ENCODE measurements at regions not wholly inside any gene's neighbourhood (a gene's known extent, or its start where the extent isn't known, plus 50 kb on each side); places are given as distances from the start of the nearest gene placed in this dataset.
"Not testable (repeated sequence)": the region's sequence is repeated elsewhere in the genome, so short reads cannot be mapped to it uniquely, and the experiment has no call there.

DNA sequence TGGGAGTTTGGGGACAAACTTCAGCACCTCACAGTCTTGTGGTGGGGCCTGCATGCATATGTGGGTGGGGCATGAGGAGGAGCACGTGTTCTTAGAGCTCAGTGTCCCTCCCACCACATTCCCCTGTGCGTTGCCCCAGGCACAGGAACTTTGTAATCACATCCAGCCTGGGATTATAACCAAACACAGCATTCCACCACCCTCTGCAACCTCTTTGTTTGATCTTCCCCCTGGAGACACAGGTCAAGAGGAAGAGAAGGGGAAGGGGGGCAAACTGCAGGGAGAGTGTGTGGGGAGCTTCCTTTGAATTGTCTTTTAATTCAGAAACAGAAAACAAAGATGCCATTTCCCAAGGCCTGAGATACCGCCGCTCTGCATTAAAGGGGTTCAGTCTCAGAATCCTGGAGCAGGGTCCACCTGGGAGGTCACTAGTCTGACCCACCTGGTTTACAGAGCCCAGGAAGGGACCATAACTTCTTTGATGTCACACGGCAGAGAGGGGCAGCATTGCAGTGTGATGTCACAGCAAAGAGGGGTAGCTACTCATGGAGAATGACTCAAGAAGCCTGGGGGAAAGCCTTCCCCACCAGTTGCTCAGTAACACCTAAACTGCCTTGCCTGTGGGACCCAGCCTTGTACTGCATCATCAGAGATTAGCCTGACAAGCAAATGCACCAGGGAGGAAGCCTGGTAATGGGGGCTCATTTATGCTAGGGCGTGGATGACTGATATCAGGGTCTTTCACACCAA, 106.3 kb upstream of the RNU6-1 start:
- no peak for DNase-seq

DNA sequence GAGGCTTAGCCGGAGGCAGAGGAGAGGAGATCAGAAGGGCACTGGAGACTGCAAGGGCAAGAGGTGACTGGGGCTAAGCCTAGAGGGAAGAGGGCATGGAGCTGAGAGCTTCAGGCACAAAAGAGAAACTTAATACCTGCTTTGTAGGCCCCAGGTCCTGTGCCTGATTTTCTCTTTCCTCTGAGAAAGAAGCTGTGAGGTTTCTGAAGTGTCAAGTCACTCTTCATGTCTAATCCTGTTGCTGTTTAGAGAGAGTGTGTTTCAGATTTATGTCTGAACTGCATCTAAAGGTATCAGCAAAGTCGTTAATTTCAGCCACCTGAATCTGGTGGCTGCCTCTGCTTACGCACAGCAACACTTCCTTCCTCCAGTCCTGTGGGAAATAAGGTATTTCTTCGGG, 106.9 kb upstream of the RNU6-1 start:
- DNase-seq: no peak

DNA sequence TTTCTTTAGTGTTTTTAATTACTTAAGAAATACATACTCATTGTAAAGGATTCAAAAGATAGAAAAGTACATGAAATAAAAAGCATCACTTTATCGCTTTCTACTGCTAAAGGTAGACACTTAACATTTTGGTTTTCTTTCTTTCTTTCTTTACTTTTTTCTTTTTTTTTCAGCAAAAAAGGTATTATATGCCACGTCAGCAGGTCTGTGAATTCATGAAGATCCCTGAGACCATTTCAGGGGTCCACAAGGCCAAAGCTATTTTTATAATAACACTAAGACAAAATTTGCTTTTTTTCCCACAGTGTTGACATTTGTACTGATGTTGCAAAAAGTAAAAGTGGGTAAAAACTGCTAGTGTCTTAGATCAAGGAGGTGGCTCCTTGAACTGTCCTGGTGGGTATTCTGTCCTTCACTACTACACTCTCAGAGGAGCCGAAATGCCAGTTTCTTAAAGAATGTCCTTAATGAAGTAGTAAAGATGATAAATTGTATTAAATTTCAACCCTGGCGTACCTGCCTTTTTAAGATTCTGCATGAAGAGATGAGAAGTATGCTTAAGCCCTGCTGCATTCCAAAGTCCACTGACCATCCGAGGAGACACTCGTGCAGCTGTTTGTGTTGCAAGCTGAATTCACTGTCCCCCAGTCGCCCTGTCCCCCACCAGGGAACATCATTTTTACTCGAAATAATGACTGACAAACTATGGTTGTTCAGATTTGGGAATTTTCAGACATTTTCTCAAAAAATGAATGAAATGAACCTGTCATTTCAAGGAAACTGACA, 106.7 kb upstream of the PIAS1 start:
- no peak for DNase-seq

DNA sequence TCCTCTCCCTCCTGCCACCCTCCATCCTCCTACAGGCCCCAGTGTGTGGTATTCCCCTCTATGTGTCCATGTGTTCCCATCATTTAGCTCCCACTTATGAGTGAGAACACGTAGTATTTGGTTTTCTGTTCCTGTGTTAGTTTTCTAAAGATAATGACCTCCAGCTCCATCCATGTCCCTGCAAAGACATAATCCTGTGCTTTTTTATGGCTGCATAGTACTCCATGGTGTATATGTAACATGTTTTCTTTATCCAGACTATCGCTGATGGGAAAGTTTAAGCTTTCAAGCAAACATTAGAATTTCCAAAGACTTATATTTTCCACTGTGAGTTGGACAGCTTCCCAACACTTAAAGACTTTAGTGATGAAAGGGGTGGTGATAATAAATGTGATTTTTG, 105.9 kb upstream of the PIAS1 start:
- no peak for DNase-seq

DNA sequence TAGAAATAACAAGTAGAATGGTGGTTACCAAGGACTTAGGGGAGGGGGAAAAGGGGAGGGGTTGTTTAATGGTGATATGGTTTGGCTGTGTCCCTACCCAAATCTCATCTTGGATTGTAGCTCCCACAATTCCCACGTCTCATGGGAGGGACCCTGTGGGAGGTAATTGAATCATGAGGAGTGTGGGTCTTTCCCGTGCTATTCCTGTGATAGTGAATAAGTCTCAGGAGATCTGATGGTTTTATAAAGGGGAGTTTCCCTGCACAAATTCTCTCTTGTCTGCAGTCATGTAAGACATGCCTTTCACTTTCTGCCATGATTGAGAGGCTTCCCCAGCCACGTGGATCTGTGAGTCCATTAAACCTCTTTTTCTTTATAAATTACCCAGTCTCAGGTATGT, 102.9 kb upstream of the PIAS1 start:
- not testable (repeated sequence) for DNase-seq

DNA sequence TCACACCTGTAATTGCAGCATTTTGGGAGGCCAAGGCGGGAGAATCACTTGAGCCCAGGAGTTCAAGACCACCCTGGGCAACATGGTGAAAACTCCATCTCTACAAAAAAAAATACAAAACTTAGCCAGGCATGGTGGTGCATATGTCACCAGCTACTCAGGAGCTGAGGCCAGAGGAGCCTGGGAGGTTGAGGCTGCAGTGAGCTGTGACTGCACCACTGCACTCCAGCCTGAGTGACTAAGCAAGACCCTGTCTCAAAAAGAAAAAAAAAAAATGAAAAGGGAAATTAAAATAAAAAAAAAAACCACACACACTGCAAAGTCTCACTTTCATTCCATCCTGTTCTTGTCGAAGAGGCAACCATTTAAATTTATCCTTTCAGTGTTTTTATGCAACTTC, 100.8 kb upstream of the PIAS1 start:
- DNase-seq: no peak

DNA sequence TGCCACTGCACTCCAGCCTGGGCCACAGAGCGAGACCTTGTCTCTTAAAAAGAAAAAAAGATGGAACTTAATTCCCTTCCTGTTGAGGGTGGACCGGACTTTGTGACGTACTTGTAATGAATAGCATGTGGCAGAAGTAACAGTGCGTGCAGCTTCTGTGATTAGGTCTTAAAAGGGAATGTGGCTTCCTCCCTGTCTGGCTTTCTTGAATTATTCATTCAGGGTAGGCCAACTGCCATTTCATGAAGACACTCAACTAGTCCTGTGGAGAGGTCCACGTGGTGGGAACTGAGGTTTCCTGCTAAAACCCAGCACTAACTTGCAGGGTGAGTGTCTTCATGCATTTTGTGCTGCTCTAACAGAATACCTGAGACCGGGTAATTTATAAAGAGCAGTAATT, 98.9 kb upstream of the PIAS1 start:
- DNase-seq: no peak

DNA sequence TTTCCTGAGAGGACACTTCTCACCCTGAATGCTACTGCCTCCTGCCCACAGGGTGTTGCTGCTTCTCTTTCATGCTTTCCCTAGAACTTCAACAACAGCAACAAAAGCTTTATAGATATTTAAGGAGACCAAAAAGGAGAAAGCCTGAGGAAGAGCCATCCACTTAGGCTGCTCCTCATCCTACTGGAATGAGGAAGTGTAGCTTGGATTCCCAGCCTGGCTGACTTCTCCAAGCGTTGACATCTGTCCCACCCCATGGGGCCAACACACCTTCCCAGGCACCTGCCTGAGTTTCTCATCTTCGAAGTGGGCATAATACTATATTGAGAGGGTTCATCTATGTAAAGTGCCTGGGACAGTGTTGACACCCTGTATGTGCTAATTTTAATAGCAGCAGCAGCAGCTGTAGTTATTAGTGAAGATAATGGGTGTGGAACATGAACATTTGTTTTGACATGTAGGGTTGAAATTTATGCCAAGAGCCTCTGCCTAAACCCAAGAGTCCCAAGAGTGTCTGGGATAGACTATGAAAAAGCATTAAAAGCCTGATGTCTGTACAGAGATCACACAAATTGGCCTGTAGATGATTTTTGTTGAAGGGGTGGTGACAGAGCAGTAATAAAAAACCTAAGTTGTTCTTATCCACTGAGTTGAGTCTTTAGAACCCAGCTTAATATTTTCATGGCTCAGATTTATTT, 96.5 kb upstream of the PIAS1 start:
- no peak for DNase-seq

DNA sequence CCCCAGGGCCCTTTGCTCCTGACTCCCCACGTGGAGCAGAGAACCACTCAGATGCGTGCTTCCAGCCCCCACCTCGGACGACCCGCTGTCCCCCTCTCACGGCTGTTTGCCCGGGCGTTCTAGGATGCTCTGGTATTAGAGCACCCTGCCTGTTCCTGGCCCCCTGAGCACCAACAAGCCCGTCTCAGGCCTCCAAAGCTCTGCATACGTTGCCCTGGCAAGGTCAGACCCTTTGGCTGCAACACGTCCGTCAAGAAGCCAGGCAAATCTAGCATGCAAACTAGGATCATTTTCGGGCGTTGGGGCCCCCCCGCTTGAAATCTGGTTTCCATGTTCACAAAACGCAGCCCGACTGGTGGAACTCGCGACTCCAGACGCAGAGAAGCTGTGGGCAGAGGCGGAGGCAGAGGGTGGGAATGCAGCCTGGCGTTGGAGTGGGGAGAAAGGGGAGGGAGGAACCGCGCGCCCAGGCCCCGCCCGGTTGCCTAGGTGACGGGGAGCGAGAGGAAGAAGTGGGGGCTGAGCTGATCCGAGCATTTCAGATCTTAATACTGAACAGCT, 86.2 kb upstream of the PIAS1 start:
- peak; percentile 80 to 84 for DNase-seq

DNA sequence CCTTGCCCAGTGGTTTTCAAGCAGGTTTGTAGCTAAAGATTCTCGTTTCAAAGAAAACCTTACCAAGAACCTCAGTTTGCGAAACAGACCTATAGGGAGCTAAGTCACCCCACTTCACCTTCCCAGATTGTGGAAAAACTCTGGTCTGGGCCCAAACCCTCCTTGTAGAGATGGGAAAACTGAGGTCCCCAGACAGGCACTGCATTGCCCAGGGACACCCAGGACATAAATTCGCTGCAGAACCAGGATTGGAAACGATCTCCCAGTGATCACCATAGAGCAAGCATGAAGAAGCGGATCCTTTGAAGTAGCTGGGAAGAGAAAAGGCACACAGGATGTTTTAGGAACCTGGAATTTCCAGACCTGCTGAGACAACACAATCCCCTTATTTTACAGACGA, 85.6 kb upstream of the PIAS1 start:
- DNase-seq: peak; percentile 36 to 37

DNA sequence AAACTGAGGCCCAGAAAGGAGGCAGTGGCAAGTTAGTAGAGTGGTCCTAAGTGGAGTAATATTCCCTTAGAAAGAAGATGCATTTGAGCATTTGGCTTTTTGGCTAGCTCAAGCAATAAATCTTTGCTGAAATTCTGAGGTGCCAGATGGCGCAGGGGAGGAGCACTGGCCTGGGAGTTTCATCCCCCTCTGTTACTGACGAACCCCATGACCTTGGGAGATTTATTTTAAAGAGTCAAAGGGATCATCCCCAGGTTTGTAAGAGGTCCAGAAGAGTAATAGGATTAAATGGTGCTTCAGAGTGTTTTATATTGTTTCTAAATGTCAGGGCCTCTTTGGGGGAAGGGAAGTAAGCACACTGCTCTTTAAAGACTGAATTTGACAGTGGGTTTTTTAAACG, 85.1 kb upstream of the PIAS1 start:
- peak; percentile 18 to 36 for DNase-seq

DNA sequence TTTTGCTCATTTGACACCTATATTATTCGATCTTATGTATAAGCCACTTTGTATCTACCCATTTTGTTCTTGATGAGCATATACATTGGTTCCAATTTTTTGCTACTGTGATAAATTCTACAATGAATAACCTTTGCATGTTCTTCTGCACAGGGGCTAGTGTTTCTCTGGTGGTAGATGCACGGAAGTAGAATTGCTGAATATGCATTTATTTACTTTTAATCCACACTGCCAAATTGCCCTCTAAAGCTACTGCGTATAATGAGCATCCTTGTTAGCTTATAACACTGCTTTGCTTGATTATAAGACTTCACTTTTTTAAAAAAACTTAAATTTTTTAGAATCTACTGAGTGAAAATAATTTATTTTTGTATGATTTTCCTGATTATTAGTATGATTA, 84.2 kb upstream of the PIAS1 start:
- DNase-seq: peak in 1 of 2 experiments; percentile 13

DNA sequence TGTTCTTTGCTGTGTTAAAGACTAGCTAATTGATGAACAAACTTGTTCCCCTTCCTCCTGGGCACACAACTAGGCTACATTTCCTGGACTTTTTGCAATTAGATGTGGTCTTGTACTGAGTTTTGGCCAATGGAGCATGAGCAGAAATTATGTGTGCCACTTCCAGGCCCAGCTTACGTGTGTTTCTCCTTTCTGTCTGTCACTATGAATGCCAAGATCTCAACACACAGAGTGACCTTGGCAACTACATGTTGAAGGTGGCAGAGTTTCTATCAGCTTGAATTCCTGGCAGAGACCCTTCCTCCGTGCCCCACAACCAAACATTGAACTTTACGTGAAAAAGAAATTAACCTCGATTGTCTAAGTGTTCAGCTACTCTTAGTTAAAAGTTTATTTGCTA, 81.7 kb upstream of the PIAS1 start:
- DNase-seq: no peak

DNA sequence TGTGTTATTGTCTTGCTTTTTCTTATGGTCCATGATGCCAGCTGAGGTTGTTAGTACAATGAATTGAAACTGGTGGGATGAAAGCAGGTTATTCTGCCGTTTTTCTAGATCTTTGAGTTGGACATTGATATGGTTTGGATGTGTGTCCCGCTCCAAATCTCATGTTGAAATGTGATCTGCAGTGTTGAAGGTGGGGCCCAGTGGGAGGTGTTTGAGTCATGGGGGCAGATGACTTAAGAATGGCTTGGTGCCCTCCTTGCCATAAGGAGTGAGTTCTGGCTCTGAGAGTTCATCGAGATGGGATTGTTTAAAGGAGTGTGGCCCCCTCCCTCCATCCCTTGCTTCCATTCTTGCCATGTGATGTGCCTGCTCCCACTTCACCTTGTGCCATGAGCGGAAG, 80.3 kb upstream of the PIAS1 start:
- DNase-seq: no peak

DNA sequence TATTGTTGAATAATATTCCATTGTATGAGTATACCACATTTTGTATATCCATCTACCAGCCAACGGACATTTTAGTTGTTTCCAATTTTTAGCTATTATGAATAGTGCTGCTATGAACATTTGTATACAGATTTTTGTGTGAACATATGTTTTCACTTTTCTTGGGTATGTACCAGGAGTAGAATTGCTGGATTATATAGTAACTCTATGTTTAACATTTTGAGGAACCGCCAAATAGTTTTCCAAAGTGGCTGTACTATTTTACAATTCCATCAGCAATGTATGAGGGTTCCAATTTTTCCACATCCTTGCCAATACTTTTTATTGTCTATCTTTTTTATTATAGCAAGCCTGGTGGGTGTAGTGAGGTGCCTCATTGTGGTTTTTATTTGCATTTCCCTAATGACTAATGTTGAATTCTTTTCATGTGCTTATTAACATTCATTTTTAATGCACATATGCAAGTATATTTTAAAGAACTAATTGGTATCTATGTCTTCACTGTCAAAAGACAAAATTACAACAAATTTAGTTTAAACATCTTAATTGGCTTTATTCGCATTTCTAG, 77.5 kb upstream of the PIAS1 start:
- DNase-seq: no peak

DNA sequence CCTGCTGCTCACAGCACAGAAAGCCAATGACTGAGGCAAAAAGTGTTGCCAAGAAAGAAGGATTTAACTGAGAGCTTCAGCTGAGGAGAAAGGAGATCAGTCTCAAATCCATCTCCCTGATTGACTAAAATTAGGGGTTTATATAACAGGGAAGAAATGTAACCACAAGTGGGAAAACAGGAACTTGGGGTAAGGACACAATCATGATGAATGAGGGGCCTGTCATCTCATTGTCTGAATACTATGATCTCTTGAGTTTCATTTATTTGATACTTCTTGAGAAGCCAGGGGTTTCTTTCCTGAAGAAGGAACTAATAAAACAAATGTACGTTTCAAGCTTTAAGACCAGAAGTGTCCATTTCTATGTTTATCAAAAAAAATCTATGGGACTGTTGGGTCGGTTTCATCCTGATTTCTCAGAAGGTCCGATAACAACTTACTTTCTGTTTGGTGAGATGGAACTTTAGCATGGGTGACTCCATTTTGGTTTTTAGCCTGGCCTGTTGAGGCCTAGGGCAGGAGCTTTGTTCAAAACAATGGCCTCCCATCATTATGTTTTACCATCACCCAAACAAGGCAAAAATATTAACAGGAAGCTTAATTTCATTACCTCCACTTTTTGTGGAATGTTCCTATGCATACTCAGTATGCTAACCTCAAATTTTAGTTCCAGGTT, 76.6 kb upstream of the PIAS1 start:
- no peak for DNase-seq

DNA sequence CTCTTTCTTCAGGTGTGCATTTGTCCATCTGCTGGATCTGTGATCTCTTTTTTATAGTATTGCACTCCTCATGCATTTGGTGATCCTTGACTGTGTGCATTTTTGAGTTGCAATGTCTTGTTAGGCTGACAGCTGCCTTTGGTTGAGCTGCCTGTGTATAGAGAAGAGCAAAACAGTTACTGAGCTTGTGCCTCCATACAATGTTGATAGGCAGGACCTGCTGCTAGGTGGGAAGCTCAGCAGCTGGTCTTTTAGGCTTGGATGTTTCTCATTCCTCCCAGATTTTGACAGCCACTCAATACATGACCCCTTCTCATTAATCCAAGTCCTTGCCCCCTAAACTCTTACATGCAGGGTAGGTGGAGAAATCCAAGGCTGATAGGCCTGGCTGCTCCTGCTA, 74.8 kb upstream of the PIAS1 start:
- DNase-seq: no peak

DNA sequence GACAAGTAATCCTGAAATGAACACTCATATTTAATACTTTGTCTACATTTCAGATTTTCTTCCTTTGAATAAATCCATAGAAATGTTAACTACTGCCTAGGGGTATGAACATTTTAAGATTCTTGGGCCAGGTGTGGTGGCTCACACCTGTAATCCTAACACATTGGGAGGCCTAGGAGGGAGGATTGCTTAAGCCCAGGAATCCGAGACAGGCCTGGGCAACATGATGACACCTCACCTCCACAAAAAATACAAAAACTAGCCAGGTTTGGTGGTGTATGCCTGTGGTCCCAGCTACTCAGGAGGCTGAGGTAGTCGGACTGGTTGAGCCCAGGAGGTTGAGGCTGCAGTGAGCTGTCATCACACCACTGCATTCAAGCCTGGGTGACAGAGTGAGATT, 73.9 kb upstream of the PIAS1 start:
- no peak for DNase-seq

DNA sequence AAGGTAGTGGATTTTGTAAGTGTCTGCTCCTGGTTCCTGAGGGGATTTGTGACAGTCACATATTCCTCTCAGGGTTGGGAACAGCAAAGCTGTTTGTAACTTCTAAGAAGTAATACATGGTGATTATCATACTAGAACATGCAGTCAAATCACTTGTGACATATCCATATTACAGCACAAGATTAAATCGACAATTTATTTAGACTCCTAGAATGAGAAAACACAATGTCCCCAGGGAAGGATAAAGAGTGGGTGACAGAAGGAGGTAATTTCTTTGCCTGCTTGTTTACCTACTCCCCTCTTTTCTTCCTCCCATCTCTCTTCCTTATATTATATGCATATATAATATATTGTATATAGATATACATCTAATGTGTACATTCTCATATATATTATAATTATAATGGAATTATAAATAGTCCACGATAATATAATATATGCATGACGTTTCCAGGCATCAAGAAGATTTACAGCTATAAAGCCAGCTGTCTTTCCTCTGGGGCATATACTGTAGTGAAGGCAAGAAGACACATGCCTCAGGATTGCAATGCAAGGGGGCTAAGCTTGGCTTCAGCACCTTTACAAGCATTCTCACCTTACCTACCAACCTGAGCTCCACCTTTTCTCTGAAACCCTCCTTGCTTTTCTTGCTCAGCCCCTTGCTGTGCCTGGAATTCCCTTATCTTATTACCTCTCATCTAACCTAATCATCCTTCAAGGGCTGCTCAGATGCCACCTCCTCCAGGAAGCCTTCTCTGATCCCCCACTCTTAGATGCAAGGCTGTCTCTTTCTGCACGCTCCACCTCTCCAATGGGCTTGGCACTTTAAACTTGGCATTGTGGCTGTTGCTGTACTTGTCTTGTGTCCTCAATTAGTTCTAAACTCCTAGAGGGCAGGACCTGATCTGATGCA, 73.1 kb upstream of the PIAS1 start:
- no peak for DNase-seq

DNA sequence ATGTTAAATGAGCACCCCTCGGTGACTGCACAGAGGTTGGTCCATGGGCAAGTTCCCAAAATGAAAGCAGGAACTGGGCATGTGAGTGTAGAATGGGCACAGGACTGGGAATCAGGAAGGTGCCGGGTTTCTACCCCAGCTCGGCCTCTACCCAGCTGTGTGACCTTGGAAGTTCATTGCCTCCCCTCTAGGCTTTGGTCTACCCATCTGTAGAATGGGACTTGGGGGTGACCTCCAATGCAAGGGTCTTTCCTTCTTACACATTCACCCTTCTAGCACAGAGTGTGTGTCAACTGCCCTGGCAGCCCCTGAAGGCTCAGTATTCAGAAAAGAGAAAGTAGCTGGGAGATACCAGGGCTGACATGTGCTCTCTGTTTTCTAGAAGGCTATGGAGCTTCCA, 72.3 kb upstream of the PIAS1 start:
- DNase-seq: no peak

DNA sequence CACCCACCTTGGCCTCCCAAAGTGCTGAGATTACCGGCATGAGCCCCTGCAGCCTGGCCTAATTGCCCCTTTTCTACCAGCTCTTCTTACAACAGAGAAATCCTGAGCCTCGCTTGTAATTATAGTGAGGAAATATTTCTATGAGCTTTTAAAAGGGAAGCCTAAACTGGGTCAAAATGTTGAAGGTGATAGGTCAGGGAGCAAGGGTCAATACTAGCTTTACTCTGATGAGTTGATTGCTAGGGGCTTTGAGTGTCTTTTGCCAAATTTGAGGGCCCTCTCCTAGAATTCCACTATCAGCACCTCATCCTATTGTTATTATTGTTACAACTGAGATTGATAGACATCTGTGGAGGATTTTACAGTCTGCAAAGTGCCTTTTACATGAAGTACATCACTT, 62.4 kb upstream of the PIAS1 start:
- DNase-seq: no peak

DNA sequence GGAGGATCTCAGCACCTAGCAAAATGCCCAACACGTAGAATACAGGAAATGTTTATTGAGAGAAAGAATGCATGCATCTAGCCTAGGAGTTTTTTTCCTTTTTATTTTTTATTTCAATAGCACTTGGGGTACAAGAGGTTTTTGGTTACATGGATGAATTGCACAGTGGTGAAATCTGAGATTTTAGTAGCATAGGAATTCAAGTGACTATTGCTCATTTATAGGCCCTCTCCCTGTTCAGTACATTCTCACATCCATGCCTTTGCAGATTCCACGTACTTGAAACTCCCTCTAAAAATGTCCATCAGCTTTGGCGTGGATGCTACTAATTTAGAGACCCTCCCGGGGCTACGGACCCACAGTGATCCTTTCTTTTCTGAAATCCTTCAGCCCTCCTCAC, 61.7 kb upstream of the PIAS1 start:
- no peak for DNase-seq
